ENCODE measurements at regions not wholly inside any gene's neighbourhood (a gene's known extent, or its start where the extent isn't known, plus 50 kb on each side); places are given as distances from the start of the nearest gene placed in this dataset.

- TF ChIP-seq CTCF (IDR thresholded peaks at IDR 0.05; ENCODE audit: low read depth, low read length, poor library complexity, severe bottlenecking) = no peak
- TF ChIP-seq EZH2phosphoT487 (IDR thresholded peaks at IDR 0.05; ENCODE audit: borderline replicate concordance, low read length) = no peak
These were observed 236.3 kb downstream of the MAFB start for GRCh38 chr20:40452758-40453157.

Data from DOHH2 (cell line).